K562 (cell line): ENCODE measurements at regions not wholly inside any gene's neighbourhood (a gene's known extent, or its start where the extent isn't known, plus 50 kb on each side); places are given as distances from the start of the nearest gene placed in this dataset.

ENCODE experiments used
- ATAC-seq: fragments of 200-7000 bp; cut with Tn5 transposase; 3 replicates; pipeline ENCODE4 v1.9.1; 2020; ENCODE audit warnings: moderate library complexity
- BruUV-seq: library from RNA; stranded (reverse); fragments of 400-500 nt; replicated peaks from 2 replicates; lab custom pipeline; 2021; lab: Mats Ljungman, UMichigan
- CTCF ChIA-PET: fragments of 300-600 bp; formaldehyde crosslinking; extraction: SDS; loops from one replicate; lab custom pipeline; 2021; ENCODE audit warnings: low intra/inter-chr PET ratio; lab: Yijun Ruan, JAX
- POLR2A ChIA-PET: fragments of 300-600, 350-650 bp; sonication (Branson Sonifier 250); formaldehyde crosslinking; extraction: SDS; loops from one replicate; lab custom pipeline; 2021; ENCODE audit warnings: antibody characterized with exemption, inconsistent platforms; lab: Yijun Ruan, JAX
- DNase-seq, 4 experiments: peaks; one replicate each; pipeline versions ENCODE4 v3.0.0 to v3.0.0-alpha.2; 2011 to 2018; ENCODE audit warnings: low spot score in 3 of 4, mixed read lengths in 3 of 4; ENCODE audit errors: extremely low read depth in 1 of 4
- FAIRE-seq: peaks from 2 replicates; lab custom pipeline; 2011; peaks lifted over from hg19 to GRCh38; lab: Jason Lieb, UNC
- H2AFZ ChIP-seq: 2 replicates; pipeline ENCODE4 v1.6.0; 2011; ENCODE audit warnings: low read depth, low read length, control low read depth, inconsistent platforms
- H3K27ac ChIP-seq: fragments of 200-600 bp; 3 replicates; pipeline ENCODE4 v1.8.0; 2011; ENCODE audit warnings: low read depth, mild to moderate bottlenecking, control low read depth, inconsistent platforms, low read length, moderate library complexity, mixed read lengths; ENCODE audit errors: extremely low read depth
- H3K27me3 ChIP-seq, 2 experiments: fragments of 300-600 bp in 1 of 2; 2 replicates in 1 of 2; 3 replicates in 1 of 2; pipeline versions ENCODE4 v1.6.0 to v1.8.0; 2011; ENCODE audit warnings: inconsistent platforms in 2 of 2, low read length in 2 of 2, mild to moderate bottlenecking in 1 of 2, mixed read lengths in 1 of 2, moderate library complexity in 1 of 2; ENCODE audit not compliant: control insufficient read depth in 2 of 2, insufficient read depth in 2 of 2
- H3K36me3 ChIP-seq: fragments of 300-600 bp; 3 replicates; pipeline ENCODE4 v1.8.0; 2011; ENCODE audit warnings: mild to moderate bottlenecking, low read length, inconsistent platforms; ENCODE audit not compliant: control insufficient read depth, insufficient read depth
- H3K4me1 ChIP-seq, 2 experiments: fragments of 200-600 bp in 1 of 2; replicated peaks in 1 of 2; 2 replicates in 1 of 2; 3 replicates in 1 of 2; pipeline versions ENCODE4 v1.5.1 to v1.8.0; 2011; ENCODE audit warnings: inconsistent platforms in 2 of 2, low read length in 2 of 2, mild to moderate bottlenecking in 1 of 2, mixed read lengths in 1 of 2, moderate library complexity in 1 of 2; ENCODE audit not compliant: control insufficient read depth in 2 of 2, insufficient read depth in 2 of 2
- H3K4me2 ChIP-seq: 2 replicates; pipeline ENCODE4 v1.6.1; 2011; ENCODE audit warnings: low read length, control low read depth, inconsistent platforms, mixed read lengths; ENCODE audit not compliant: insufficient read depth
- H3K4me3 ChIP-seq: fragments of 200-600 bp; sonication (generic), shearing (Covaris generic); 2 replicates; pipeline ENCODE4 v1.5.1; 2016; ENCODE audit warnings: control low read depth, inconsistent platforms
- H3K79me2 ChIP-seq: fragments of 200-600 bp; 3 replicates; pipeline ENCODE4 v1.8.0; 2011; ENCODE audit warnings: low read length, inconsistent platforms; ENCODE audit not compliant: control insufficient read depth, insufficient read depth
- H3K9ac ChIP-seq, 2 experiments: 2 replicates each; pipeline versions ENCODE4 v1.6.0 to v1.6.1; 2011; ENCODE audit warnings: low read depth in 2 of 2, low read length in 2 of 2, control low read depth in 1 of 2, inconsistent platforms in 1 of 2, mild to moderate bottlenecking in 1 of 2, mixed read lengths in 1 of 2; ENCODE audit not compliant: insufficient read depth in 1 of 2
- H3K9me1 ChIP-seq: one replicate; pipeline ENCODE4 v1.6.0; 2011; ENCODE audit warnings: inconsistent platforms, mild to moderate bottlenecking, low read length, moderate library complexity; ENCODE audit not compliant: control insufficient read depth, insufficient read depth
- H3K9me3 ChIP-seq: replicated peaks from 2 replicates; pipeline ENCODE4 v1.5.1; 2011; ENCODE audit warnings: low read depth, low read length, inconsistent platforms; ENCODE audit not compliant: control insufficient read depth, insufficient read depth
- H4K20me1 ChIP-seq: replicated peaks from 2 replicates; pipeline ENCODE4 v1.6.1; 2011; ENCODE audit warnings: low read length, inconsistent platforms, mixed read lengths; ENCODE audit not compliant: control insufficient read depth, insufficient read depth
- L3MBTL2 ChIP-seq: fragments of 450-650 bp; IDR thresholded peaks from 2 replicates; pipeline ENCODE4 v1.6.1; 2016; ENCODE audit warnings: mild to moderate bottlenecking, moderate library complexity
- MTA2 ChIP-seq: fragments of 450-650 bp; IDR thresholded peaks from 2 replicates; pipeline ENCODE4 v1.6.1; 2016; ENCODE audit warnings: low read depth
- PHF21A ChIP-seq: fragments of 450-650 bp; IDR thresholded peaks from 2 replicates; pipeline ENCODE4 v1.6.1; 2017; ENCODE audit warnings: low read depth, borderline replicate concordance
- PPARD ChIP-seq: fragments of 250-450 bp; sonication (Bioruptor Pico); IDR thresholded peaks from 2 replicates; pipeline ENCODE4 v1.8.0; 2022; ENCODE audit warnings: inconsistent platforms, mild to moderate bottlenecking, moderate library complexity
- RBM15 ChIP-seq: fragments of 200-400 bp; formaldehyde crosslinking; IDR thresholded peaks from 2 replicates; pipeline ENCODE4 v1.6.1; 2018; ENCODE audit warnings: mild to moderate bottlenecking, low read length, moderate library complexity; ENCODE audit not compliant: insufficient read depth
- SMARCA5 ChIP-seq: fragments of 450-650 bp; IDR thresholded peaks from 2 replicates; pipeline ENCODE4 v1.6.1; 2016
- ZBTB12 ChIP-seq: fragments of 250-450 bp; sonication (Bioruptor Pico); IDR thresholded peaks from 2 replicates; pipeline ENCODE4 v1.4.0; 2020
- ZNF384 ChIP-seq: IDR thresholded peaks from 2 replicates; pipeline ENCODE4 v1.6.1; 2012; ENCODE audit warnings: low read depth, low read length, improper control_type of control experiment
- WGBS: fragments of 100-300 bp; shearing (Covaris generic); methylation state at CpG from one replicate; pipeline ENCODE4 v1.1.6; 2016; ENCODE audit warnings: low coverage, mixed read lengths; ENCODE audit not compliant: insufficient coverage; ENCODE audit errors: missing lambda C conversion rate; 5-methylcytosine and 5-hydroxymethylcytosine counted together
- in situ Hi-C: fragments of 300-500 bp; cut with MboI; formaldehyde crosslinking; loops from 4 replicates; pipeline ENCODE4 v1.15.0; 2018; ENCODE audit warnings: inconsistent platforms, mixed read lengths
- intact Hi-C: fragments of 100-400 bp; cut with micrococcal nuclease; formaldehyde crosslinking; loops from 2 replicates; pipeline ENCODE4 v1.14.2; 2022

- TF ChIP-seq PPARD = no peak
- TF ChIP-seq, all 486 proteins: peak for 0
These were observed 567.8 kb upstream of the CPEB2 start (continued) for GRCh38 chr4:14434483-14434882.

- Histone ChIP-seq H2AFZ (no peak overlapping the region), H3K27me3 (no peaks in the 10 kb centered on the region), H3K9me1 (no peaks in the 10 kb centered on the region), H3K36me3 (no peaks in the 10 kb centered on the region), H3K9ac (no peak overlapping the region), H4K20me1 (no peaks in the 10 kb centered on the region), H3K4me1 (no peaks in the 10 kb centered on the region), H3K27ac (no peak overlapping the region), H3K9me3 (no peaks in the 10 kb centered on the region), H3K79me2 (no peaks in the 10 kb centered on the region), H3K4me2 (no peak overlapping the region), H3K4me3 (no peak overlapping the region)
- ATAC-seq (no peak), DNase-seq (no peak), FAIRE-seq (no peak)
- BruUV-seq = no TSS peak
- intact Hi-C loops = no loop called here
- POLR2A ChIA-PET = no interaction called here
- TF ChIP-seq MTA2 = no peak
- no peak for TF ChIP-seq ZNF384
- no peak for TF ChIP-seq L3MBTL2
- no peak for TF ChIP-seq ZBTB12
- TF ChIP-seq RBM15 = no peak
- no peak for TF ChIP-seq PHF21A
- no peak for TF ChIP-seq SMARCA5
- in situ Hi-C loops = no loop called here
- 0% methylated on average over 2 of the region's 3 CpGs for WGBS
- CTCF ChIA-PET = no interaction called here
These were observed 567.4 kb upstream of the CPEB2 start for GRCh38 chr4:14434916-14435315.
